Chondrocyte (in vitro differentiated cells): ENCODE measurements at regions not wholly inside any gene's neighbourhood (a gene's known extent, or its start where the extent isn't known, plus 50 kb on each side); places are given as distances from the start of the nearest gene placed in this dataset.

Source experiments
- DNase-seq: peaks from one replicate; pipeline ENCODE4 v3.0.0; 2021; ENCODE audit warnings: mixed read lengths, low spot score
- H3K27ac Mint-ChIP-seq: one replicate; pipeline ENCODE4 v1.8.0; 2021; ENCODE audit warnings: mild to moderate bottlenecking, moderate library complexity, mixed read lengths; ENCODE audit not compliant: unreplicated experiment
- H3K27me3 Mint-ChIP-seq: 2 replicates; pipeline ENCODE4 v1.8.0; 2021; ENCODE audit warnings: low read depth, mixed read lengths
- H3K36me3 Mint-ChIP-seq: 2 replicates; pipeline ENCODE4 v1.8.0; 2021; ENCODE audit warnings: low read depth, mixed read lengths
- H3K4me1 Mint-ChIP-seq: 2 replicates; pipeline ENCODE4 v1.8.0; 2021; ENCODE audit warnings: low read depth, mild to moderate bottlenecking, mixed read lengths
- H3K4me3 Mint-ChIP-seq: one replicate; pipeline ENCODE4 v1.8.0; 2021; ENCODE audit warnings: mild to moderate bottlenecking, moderate library complexity, mixed read lengths; ENCODE audit not compliant: unreplicated experiment
- H3K9me3 Mint-ChIP-seq: 2 replicates; pipeline ENCODE4 v1.8.0; 2021; ENCODE audit warnings: low read depth, mixed read lengths
- TF ChIP-seq, protein P1 (sequence below): fragments of 200-600 bp; sonication (generic); IDR thresholded peaks from 2 replicates; pipeline ENCODE4 v1.5.0; 2021; ENCODE audit warnings: antibody characterized with exemption, mild to moderate bottlenecking, moderate library complexity

DNA sequence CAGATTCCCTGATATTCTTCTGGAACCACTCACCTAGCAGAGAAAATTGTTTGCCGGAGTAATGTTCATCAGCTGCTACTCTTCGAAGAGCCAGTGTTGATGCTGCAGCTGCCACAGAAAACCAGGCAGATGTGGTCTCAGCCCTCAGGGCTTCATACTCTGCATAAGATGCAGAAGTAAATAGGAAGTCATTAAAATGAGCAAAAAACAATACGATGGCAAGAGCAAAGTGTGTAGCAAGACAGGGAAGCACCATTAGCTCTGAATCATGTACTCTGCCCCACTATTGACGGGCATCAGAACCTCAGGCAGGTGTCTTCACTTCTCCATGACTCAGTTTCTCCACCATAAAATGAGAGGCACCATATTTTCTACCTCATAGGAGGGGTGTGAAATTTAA is 991.6 kb upstream of the TMEM132C start:
- Mint-ChIP-seq H3K27ac (no peak overlapping the region), H3K36me3 (no peaks in the 10 kb centered on the region), H3K9me3 (no peaks in the 10 kb centered on the region), H3K27me3 (peaks cover 26% of the 10 kb centered on the region), H3K4me1 (no peaks in the 10 kb centered on the region), H3K4me3 (no peak overlapping the region)
- DNase-seq: no peak
- TF ChIP-seq, protein P1, sequence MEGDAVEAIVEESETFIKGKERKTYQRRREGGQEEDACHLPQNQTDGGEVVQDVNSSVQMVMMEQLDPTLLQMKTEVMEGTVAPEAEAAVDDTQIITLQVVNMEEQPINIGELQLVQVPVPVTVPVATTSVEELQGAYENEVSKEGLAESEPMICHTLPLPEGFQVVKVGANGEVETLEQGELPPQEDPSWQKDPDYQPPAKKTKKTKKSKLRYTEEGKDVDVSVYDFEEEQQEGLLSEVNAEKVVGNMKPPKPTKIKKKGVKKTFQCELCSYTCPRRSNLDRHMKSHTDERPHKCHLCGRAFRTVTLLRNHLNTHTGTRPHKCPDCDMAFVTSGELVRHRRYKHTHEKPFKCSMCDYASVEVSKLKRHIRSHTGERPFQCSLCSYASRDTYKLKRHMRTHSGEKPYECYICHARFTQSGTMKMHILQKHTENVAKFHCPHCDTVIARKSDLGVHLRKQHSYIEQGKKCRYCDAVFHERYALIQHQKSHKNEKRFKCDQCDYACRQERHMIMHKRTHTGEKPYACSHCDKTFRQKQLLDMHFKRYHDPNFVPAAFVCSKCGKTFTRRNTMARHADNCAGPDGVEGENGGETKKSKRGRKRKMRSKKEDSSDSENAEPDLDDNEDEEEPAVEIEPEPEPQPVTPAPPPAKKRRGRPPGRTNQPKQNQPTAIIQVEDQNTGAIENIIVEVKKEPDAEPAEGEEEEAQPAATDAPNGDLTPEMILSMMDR: no peak

DNA sequence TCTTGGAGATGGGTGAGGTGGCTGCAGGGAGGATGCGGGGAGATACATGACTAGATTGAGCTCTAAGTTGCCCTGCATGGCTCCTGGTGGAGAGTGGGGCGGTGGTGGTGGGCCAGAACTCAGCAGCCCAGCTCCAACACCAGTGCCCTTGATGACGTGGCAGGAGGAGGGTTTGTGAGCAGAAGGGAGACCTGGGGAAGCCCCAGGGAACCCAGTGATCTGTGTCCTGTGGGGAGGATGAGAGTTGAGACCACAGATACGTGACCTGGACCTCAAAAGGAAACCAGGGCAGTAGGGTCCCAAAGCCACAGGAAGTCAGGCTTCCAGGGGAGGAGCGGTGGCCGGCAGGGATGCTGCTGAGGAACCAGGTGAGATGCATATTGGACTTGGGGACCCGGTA is 989.1 kb upstream of the TMEM132C start:
- Mint-ChIP-seq H3K4me3 (no peak overlapping the region), H3K9me3 (no peaks in the 10 kb centered on the region), H3K27me3 (peaks cover 32% of the 10 kb centered on the region), H3K36me3 (no peaks in the 10 kb centered on the region), H3K4me1 (no peaks in the 10 kb centered on the region), H3K27ac (no peak overlapping the region)
- no peak for DNase-seq
- TF ChIP-seq, protein P1: no peak

DNA sequence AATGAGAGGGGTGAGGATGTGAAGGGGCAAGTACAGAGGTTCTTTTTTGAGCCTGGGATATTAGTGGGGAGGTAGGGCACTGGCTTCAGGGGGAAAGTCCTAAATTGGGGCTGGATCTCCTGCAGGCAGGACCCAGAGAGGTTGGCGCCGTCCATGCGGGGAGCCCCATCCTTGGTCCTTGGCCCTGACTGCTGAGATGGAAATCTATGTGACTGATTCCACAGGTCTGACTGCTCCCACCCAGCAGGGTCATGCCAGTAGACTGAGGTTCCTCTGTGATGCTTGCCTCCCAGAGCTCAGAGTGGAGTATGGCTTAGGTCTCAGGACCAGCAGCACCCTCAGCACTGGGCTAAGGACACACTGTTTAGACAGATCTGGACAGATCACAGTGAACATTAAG is 988.6 kb upstream of the TMEM132C start:
- Mint-ChIP-seq H3K4me1 (no peaks in the 10 kb centered on the region), H3K4me3 (no peak overlapping the region), H3K9me3 (no peaks in the 10 kb centered on the region), H3K27me3 (peaks cover 32% of the 10 kb centered on the region), H3K27ac (no peak overlapping the region), H3K36me3 (no peaks in the 10 kb centered on the region)
- no peak for DNase-seq
- TF ChIP-seq, protein P1: no peak

DNA sequence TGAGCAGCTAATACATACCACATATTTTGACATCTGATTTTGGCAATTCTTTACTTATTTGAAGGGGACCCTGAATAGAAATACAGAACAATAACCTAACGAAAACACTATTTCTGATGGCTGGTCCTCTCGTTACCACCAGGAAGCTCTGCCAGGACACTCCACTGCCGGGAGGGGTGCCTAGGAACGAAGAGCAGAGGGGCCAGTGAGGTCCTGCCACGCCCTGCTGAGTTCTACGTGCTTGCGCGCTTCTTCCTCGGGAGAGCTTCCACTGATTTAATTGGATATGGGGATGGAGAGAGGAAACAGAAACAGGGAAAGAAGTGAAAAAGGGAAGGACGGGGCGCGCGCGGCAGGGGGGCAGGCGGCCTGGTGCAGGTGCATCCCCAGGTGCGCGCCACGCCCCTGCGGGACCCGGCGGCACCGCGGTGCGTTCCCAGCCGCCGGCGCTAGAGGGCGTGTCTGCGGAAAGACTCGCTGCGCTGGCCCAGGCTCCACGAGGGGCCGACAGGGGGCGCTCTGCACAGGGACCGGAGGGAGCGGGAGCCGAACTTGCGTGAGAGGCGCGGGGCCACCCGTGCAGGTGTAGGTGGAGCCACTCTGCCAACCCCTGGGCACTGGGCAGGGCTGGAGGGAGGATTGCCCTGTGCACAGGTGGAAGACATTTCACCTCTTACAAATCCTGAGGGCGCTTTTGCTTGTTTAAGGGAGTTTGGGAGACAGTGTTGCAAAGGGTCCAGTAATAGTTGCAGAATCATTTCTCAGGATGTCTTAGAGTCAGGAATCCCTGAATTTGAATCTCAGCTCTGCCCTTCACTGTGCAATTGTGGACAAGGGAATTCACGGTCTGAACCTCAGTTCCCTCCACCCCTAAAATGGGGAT is 986.3 kb upstream of the TMEM132C start:
- peaks cover 7% of the 10 kb centered on the region for H3K4me1 Mint-ChIP-seq
- H3K4me3 Mint-ChIP-seq: no peak overlapping the region
- no peak for DNase-seq
- peaks cover 26% of the 10 kb centered on the region for H3K27me3 Mint-ChIP-seq
- no peaks in the 10 kb centered on the region for H3K9me3 Mint-ChIP-seq
- no peak overlapping the region for H3K27ac Mint-ChIP-seq
- H3K36me3 Mint-ChIP-seq: no peaks in the 10 kb centered on the region
- TF ChIP-seq, protein P1: peak; percentile 90

DNA sequence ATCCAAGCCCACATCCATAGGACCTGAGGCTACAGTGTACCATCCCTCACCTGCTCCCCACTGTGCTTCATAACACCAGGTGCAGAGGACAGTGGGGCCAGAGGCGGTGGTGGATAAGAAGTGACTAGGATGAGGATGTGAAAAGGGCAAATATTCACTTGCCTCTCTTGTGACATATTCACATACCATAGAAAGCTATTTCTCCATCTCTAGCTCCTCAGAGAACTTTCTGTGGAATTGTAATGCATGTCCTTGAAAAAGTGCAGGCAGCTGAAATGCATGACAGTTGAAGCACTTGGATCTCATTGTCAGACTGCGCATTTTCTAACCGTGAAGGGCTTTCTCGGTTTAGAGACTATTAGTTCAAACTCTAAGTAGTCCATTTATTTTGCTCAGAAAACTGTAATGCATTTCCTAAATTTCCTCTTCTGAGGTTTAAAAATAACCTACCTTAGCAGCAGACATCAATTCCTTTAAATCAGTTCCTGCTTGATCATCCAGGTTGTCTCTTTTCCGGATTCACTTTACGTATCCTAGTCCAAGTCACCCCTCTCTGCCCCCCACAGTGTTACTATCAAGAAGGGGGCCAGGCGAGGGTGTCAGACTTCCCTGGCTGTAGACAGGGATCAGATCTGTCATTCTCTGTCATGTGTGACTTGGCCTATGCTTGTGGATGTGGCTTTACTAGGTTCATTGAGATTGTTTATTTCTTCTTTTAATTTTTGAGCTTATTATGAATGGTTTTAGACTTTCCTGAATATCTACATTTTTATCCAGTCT is 984.0 kb upstream of the TMEM132C start:
- Mint-ChIP-seq H3K9me3 (no peaks in the 10 kb centered on the region), H3K4me1 (peaks cover 7% of the 10 kb centered on the region), H3K27me3 (peaks cover 17% of the 10 kb centered on the region), H3K4me3 (no peak overlapping the region), H3K36me3 (no peaks in the 10 kb centered on the region), H3K27ac (no peak overlapping the region)
- no peak for DNase-seq
- TF ChIP-seq, protein P1: no peak
